ENCODE measurements at regions not wholly inside any gene's neighbourhood (a gene's known extent, or its start where the extent isn't known, plus 50 kb on each side); places are given as distances from the start of the nearest gene placed in this dataset.
A peak's percentile ranks its signal among the peaks of the same experiment; 100 is the strongest.

- no peak for DNase-seq
These were observed 222.8 kb downstream of the ADAMTS9 start for GRCh38 chr3:64464955-64465354.

GRCh38 chr3:64463981-64464380 lies 223.8 kb downstream of the ADAMTS9 start:
- no peak for DNase-seq

- no peak for DNase-seq
These were observed 225.6 kb downstream of the ADAMTS9 start for GRCh38 chr3:64462203-64462602.

- no peak for DNase-seq
These were observed 226.9 kb downstream of the ADAMTS9 start for GRCh38 chr3:64460877-64461276.

- DNase-seq = no peak
These were observed 227.6 kb downstream of the ADAMTS9 start for GRCh38 chr3:64460141-64460730.

GRCh38 chr3:64459711-64460110 lies 228.1 kb downstream of the ADAMTS9 start:
- no peak for DNase-seq

GRCh38 chr3:64457811-64458210 lies 230.0 kb downstream of the ADAMTS9 start:
- no peak for DNase-seq

- no peak for DNase-seq
These were observed 231.1 kb downstream of the ADAMTS9 start for GRCh38 chr3:64456674-64457073.

GRCh38 chr3:64455351-64455750 lies 230.1 kb upstream of the PRICKLE2 start:
- DNase-seq = no peak

GRCh38 chr3:64454768-64455167 lies 229.5 kb upstream of the PRICKLE2 start:
- no peak for DNase-seq

GRCh38 chr3:64454179-64454578 lies 228.9 kb upstream of the PRICKLE2 start:
- no peak for DNase-seq

- no peak for DNase-seq
These were observed 226.2 kb upstream of the PRICKLE2 start for GRCh38 chr3:64451283-64452012.

GRCh38 chr3:64450396-64450956 lies 225.2 kb upstream of the PRICKLE2 start:
- DNase-seq = no peak

GRCh38 chr3:64449026-64449425 lies 223.8 kb upstream of the PRICKLE2 start:
- DNase-seq = no peak

- no peak for DNase-seq
These were observed 220.7 kb upstream of the PRICKLE2 start for GRCh38 chr3:64445944-64446300.

GRCh38 chr3:64445109-64445943 lies 220.1 kb upstream of the PRICKLE2 start:
- DNase-seq = peak in 1 of 2 experiments; percentile 2

- no peak for DNase-seq
These were observed 219.3 kb upstream of the PRICKLE2 start for GRCh38 chr3:64444490-64445108.

- DNase-seq = no peak
These were observed 218.5 kb upstream of the PRICKLE2 start for GRCh38 chr3:64443546-64444381.

GRCh38 chr3:64441861-64442260 lies 216.6 kb upstream of the PRICKLE2 start:
- no peak for DNase-seq

- DNase-seq = no peak
These were observed 215.2 kb upstream of the PRICKLE2 start for GRCh38 chr3:64440498-64440897.

GRCh38 chr3:64438812-64439211 lies 213.5 kb upstream of the PRICKLE2 start:
- no peak for DNase-seq

- DNase-seq = no peak
These were observed 212.8 kb upstream of the PRICKLE2 start for GRCh38 chr3:64438066-64438465.
